Body of pancreas (tissue), 4 donors: ENCODE measurements at regions not wholly inside any gene's neighbourhood (a gene's known extent, or its start where the extent isn't known, plus 50 kb on each side); places are given as distances from the start of the nearest gene placed in this dataset.
A peak's percentile ranks its signal among the peaks of the same experiment; 100 is the strongest.

Source experiments
- POLR2A ChIP-seq, 3 donors: fragments of 450-650 bp; IDR thresholded peaks; one replicate each; pipeline ENCODE4 v1.6.1; 2016; ENCODE audit warnings: antibody characterized with exemption in 3 of 3, mild to moderate bottlenecking in 2 of 3
- TF ChIP-seq, protein P1 (sequence below), 7 experiments: fragments of 450-650 bp in 4 of 7; fragments of 200-600 bp in 3 of 7; sonication (generic) in 3 of 7; IDR thresholded peaks; one replicate each; pipeline ENCODE4 v1.5.1; 2016 to 2019; ENCODE audit warnings: antibody characterized with exemption in 7 of 7

DNA sequence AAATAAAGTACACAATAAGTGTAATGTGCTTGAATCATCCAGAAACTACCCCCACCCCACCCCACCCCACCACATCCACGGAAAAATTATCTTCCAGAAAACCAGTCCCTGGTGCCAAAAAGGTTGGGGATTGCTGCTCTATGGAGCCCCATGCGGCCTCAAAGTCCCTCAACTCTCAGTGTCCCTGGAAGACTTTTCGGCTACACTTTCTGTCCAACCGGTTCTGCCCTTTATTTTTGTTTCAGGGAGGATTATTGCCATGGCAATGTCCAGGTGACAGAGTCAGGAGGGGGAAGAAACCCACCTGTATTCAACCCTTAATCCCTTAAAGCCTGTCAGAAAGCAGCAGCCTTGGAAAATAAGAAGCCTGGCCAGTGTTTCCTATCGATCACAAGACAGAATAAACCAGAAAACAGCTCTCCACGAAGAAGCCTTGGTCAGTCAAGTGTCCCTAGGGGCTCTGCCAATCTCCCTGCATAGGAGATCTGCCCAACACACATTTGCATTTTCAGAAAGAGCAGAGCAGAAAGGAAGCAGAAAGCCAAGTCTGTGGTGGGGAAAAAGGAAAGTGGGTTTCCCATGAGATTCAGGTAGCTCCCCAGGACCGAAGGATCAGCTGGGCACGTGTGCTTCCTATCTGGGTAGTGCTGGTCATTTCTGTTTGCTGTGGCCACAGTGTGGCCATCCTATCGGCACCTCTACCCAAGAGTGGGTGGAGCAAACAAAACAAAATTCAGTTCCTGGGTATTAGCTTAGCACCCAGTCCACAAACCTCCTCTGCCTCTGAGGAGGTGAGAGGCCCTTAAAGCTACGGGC is 342.7 kb downstream of the SOX9 start:
- TF ChIP-seq POLR2A (IDR thresholded peaks at IDR 0.05): peak in 2 of 3 donors; percentile 34 to 55
- TF ChIP-seq, protein P1, sequence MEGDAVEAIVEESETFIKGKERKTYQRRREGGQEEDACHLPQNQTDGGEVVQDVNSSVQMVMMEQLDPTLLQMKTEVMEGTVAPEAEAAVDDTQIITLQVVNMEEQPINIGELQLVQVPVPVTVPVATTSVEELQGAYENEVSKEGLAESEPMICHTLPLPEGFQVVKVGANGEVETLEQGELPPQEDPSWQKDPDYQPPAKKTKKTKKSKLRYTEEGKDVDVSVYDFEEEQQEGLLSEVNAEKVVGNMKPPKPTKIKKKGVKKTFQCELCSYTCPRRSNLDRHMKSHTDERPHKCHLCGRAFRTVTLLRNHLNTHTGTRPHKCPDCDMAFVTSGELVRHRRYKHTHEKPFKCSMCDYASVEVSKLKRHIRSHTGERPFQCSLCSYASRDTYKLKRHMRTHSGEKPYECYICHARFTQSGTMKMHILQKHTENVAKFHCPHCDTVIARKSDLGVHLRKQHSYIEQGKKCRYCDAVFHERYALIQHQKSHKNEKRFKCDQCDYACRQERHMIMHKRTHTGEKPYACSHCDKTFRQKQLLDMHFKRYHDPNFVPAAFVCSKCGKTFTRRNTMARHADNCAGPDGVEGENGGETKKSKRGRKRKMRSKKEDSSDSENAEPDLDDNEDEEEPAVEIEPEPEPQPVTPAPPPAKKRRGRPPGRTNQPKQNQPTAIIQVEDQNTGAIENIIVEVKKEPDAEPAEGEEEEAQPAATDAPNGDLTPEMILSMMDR (IDR thresholded peaks at IDR 0.05): peak in 6 of 7 experiments; percentile 22 to 53 (median 42)
